SK-N-SH (cell line): ENCODE measurements at regions not wholly inside any gene's neighbourhood (a gene's known extent, or its start where the extent isn't known, plus 50 kb on each side); places are given as distances from the start of the nearest gene placed in this dataset.

Source experiments
- CTCF ChIA-PET: fragments of 300-600, 350-600 bp; formaldehyde crosslinking; extraction: SDS; loops from one replicate; lab custom pipeline; 2021; lab: Yijun Ruan, JAX
- POLR2A ChIA-PET: fragments of 350-600 bp; sonication (Branson Sonifier 250); formaldehyde crosslinking; extraction: SDS; loops from one replicate; lab custom pipeline; 2020; ENCODE audit warnings: antibody characterized with exemption, inconsistent platforms; lab: Yijun Ruan, JAX
- DNase-seq: peaks from one replicate; pipeline ENCODE4 v3.0.0; 2012
- H2AFZ ChIP-seq: fragments of 200-600 bp; sonication (generic); 2 replicates; pipeline ENCODE4 v1.8.1; 2016; ENCODE audit warnings: antibody characterized with exemption, mild to moderate bottlenecking, low read depth
- H3F3A ChIP-seq: fragments of 200-600 bp; sonication (generic); replicated peaks from 2 replicates; pipeline ENCODE3; 2016; ENCODE audit warnings: antibody characterized with exemption, mild to moderate bottlenecking; ENCODE audit not compliant: insufficient read depth
- H3K27ac ChIP-seq, 2 experiments: fragments of 200-500 bp in 1 of 2; fragments of 200-600 bp in 1 of 2; sonication (Bioruptor generic) in 1 of 2; sonication (generic), shearing (Covaris generic) in 1 of 2; 2 replicates each; pipeline versions ENCODE4 v1.5.1 to v1.6.1; 2014 to 2016; ENCODE audit warnings: low read depth in 2 of 2, inconsistent platforms in 1 of 2, low read length in 1 of 2, mild to moderate bottlenecking in 1 of 2, mixed read lengths in 1 of 2
- H3K27me3 ChIP-seq: fragments of 200-600 bp; sonication (generic), shearing (Covaris generic); 2 replicates; pipeline ENCODE4 v1.6.1; 2016; ENCODE audit warnings: mixed run types; ENCODE audit not compliant: insufficient read depth
- H3K36me3 ChIP-seq, 2 experiments: fragments of 200-500 bp in 1 of 2; fragments of 200-600 bp in 1 of 2; sonication (Bioruptor generic) in 1 of 2; sonication (generic) in 1 of 2; replicated peaks in 1 of 2; 2 replicates each; pipeline versions ENCODE3 to v1.5.1; 2014 to 2016; ENCODE audit warnings: low read length in 1 of 2, mild to moderate bottlenecking in 1 of 2; ENCODE audit not compliant: insufficient read depth in 2 of 2, control insufficient read depth in 1 of 2
- H3K4me1 ChIP-seq, 2 experiments: fragments of 200-500 bp in 1 of 2; fragments of 200-600 bp in 1 of 2; sonication (Bioruptor generic) in 1 of 2; sonication (generic), shearing (Covaris generic) in 1 of 2; 2 replicates each; pipeline versions ENCODE4 v1.5.1 to v1.6.1; 2014 to 2016; ENCODE audit warnings: low read depth in 1 of 2, low read length in 1 of 2, mixed run types in 1 of 2; ENCODE audit not compliant: insufficient read depth in 2 of 2, control insufficient read depth in 1 of 2
- H3K4me2 ChIP-seq: fragments of 200-600 bp; sonication (generic), shearing (Covaris generic); 2 replicates; pipeline ENCODE4 v1.6.1; 2017; ENCODE audit warnings: mixed run types
- H3K4me3 ChIP-seq, 2 experiments: fragments of 200-500 bp in 1 of 2; fragments of 200-600 bp in 1 of 2; sonication (Bioruptor generic) in 1 of 2; sonication (generic), shearing (Covaris generic) in 1 of 2; 2 replicates each; pipeline versions ENCODE4 v1.5.1 to v1.8.1; 2014 to 2016; ENCODE audit warnings: low read depth in 2 of 2, inconsistent platforms in 1 of 2, low read length in 1 of 2, mild to moderate bottlenecking in 1 of 2, mixed read lengths in 1 of 2, moderate library complexity in 1 of 2
- H3K79me2 ChIP-seq: fragments of 200-600 bp; sonication (generic); 2 replicates; pipeline ENCODE4 v1.8.1; 2017; ENCODE audit warnings: mild to moderate bottlenecking; ENCODE audit not compliant: insufficient read depth
- H3K9ac ChIP-seq: fragments of 200-600 bp; sonication (generic); 2 replicates; pipeline ENCODE4 v1.6.1; 2017; ENCODE audit warnings: mixed run types
- H3K9me2 ChIP-seq: fragments of 200-600 bp; sonication (generic); 2 replicates; pipeline ENCODE4 v1.6.1; 2017; ENCODE audit warnings: mixed run types
- H3K9me3 ChIP-seq: fragments of 200-600 bp; sonication (generic); 2 replicates; pipeline ENCODE4 v1.6.1; 2017; ENCODE audit warnings: mixed run types, mild to moderate bottlenecking, moderate library complexity
- H4K20me1 ChIP-seq: fragments of 200-600 bp; sonication (generic); 2 replicates; pipeline ENCODE4 v1.6.1; 2017; ENCODE audit warnings: mild to moderate bottlenecking, mixed run types; ENCODE audit not compliant: insufficient read depth
- ELF1 ChIP-seq: IDR thresholded peaks from 2 replicates; pipeline ENCODE4 v1.4.0; 2012
- EP300 ChIP-seq, 2 experiments: IDR thresholded peaks; 2 replicates each; pipeline versions ENCODE4 v1.4.0 to v1.6.1; 2012; ENCODE audit warnings: borderline replicate concordance in 1 of 2, low read depth in 1 of 2, low read length in 1 of 2
- EZH2phosphoT487 ChIP-seq: fragments of 200-600 bp; sonication (generic); IDR thresholded peaks from 2 replicates; pipeline ENCODE4 v1.6.1; 2017; ENCODE audit warnings: low read depth, mixed run types, mild to moderate bottlenecking, antibody characterized with exemption, moderate library complexity, borderline replicate concordance
- FOXM1 ChIP-seq: IDR thresholded peaks from 2 replicates; pipeline ENCODE4 v1.4.0; 2012; ENCODE audit warnings: low read depth, mild to moderate bottlenecking
- JUND ChIP-seq: IDR thresholded peaks from 2 replicates; pipeline ENCODE4 v1.4.0; 2012
- MEF2A ChIP-seq: IDR thresholded peaks from 2 replicates; pipeline ENCODE4 v1.4.0; 2012; ENCODE audit warnings: low read depth, borderline replicate concordance
- MXI1 ChIP-seq: IDR thresholded peaks from 2 replicates; pipeline ENCODE4 v1.6.1; 2012; ENCODE audit warnings: mild to moderate bottlenecking, low read depth, low read length, improper control_type of control experiment
- NFIC ChIP-seq: IDR thresholded peaks from 2 replicates; pipeline ENCODE4 v1.4.0; 2012; ENCODE audit warnings: borderline replicate concordance
- POLR2AphosphoS5 ChIP-seq: IDR thresholded peaks from 2 replicates; pipeline ENCODE4 v1.6.1; 2012; ENCODE audit warnings: low read depth, low read length
- RAD21 ChIP-seq: IDR thresholded peaks from 2 replicates; pipeline ENCODE4 v1.6.1; 2012; ENCODE audit warnings: mild to moderate bottlenecking, low read length
- RCOR1 ChIP-seq: fragments of 150-350 bp; IDR thresholded peaks from 2 replicates; pipeline ENCODE4 v1.6.1; 2017; ENCODE audit warnings: antibody characterized with exemption, low read length
- TEAD4 ChIP-seq: IDR thresholded peaks from 2 replicates; pipeline ENCODE4 v1.4.0; 2012; ENCODE audit warnings: mild to moderate bottlenecking, borderline replicate concordance; ENCODE audit not compliant: insufficient read depth
- WGBS: methylation state at CpG from one replicate; pipeline ENCODE4 v1.1.6; 2017; ENCODE audit warnings: low lambda C conversion rate; 5-methylcytosine and 5-hydroxymethylcytosine counted together
- TF ChIP-seq, protein P1 (sequence below): fragments of 150-350 bp; IDR thresholded peaks from 2 replicates; pipeline ENCODE4 v1.6.1; 2017; ENCODE audit warnings: antibody characterized with exemption, low read length, low read depth, borderline replicate concordance
- TF ChIP-seq, protein P2 (sequence below): IDR thresholded peaks from 2 replicates; pipeline ENCODE4 v1.4.0; 2012; ENCODE audit warnings: low read depth, borderline replicate concordance

DNA sequence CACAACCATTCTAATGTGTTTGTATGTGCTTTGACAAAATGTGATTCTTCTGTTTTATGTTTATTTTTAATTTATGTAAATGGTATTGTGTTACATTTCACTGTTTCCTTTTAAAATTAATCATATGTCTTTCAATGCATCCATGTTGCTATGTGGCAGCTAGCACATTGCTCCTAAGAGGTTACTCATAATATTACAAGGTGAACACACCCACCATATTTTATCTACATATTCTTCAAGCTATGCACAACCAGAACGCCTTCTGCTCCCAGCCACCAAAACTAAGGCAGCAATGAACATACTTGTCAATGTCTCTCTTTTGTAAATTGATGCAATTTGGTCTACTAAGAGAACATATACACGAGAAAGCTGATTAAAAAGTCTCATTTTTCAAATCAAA, 160.6 kb upstream of the OSR1 start:
- 10% methylated on average over 2 of the region's 2 CpGs for WGBS
- no peak overlapping the region for H2AFZ ChIP-seq
- no peak for DNase-seq
- no peaks in the 10 kb centered on the region for H3K9me2 ChIP-seq
- no peak overlapping the region for H3K4me2 ChIP-seq
- no peaks in the 10 kb centered on the region for H3K79me2 ChIP-seq
- no peak overlapping the region for H3K9ac ChIP-seq
- H3K27me3 ChIP-seq: peaks cover 8% of the 10 kb centered on the region; the same call in 1 of the 2 replicates
- TF ChIP-seq POLR2AphosphoS5 (no peak), NFIC (no peak), ELF1 (no peak), RCOR1 (no peak), MXI1 (no peak)
- TF ChIP-seq, protein P1, sequence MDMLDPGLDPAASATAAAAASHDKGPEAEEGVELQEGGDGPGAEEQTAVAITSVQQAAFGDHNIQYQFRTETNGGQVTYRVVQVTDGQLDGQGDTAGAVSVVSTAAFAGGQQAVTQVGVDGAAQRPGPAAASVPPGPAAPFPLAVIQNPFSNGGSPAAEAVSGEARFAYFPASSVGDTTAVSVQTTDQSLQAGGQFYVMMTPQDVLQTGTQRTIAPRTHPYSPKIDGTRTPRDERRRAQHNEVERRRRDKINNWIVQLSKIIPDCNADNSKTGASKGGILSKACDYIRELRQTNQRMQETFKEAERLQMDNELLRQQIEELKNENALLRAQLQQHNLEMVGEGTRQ: no peak
- no peaks in the 10 kb centered on the region for H3K36me3 ChIP-seq
- POLR2A ChIA-PET: no interaction called here
- H3F3A ChIP-seq: no peaks in the 10 kb centered on the region
- CTCF ChIA-PET: interaction anchor here (1.0 kb wide), 1 partner anchor 11 kb away, joined by 5 read pairs; no protein-coding TSS in a partner anchor
- H4K20me1 ChIP-seq: no peaks in the 10 kb centered on the region
- H3K9me3 ChIP-seq: no peaks in the 10 kb centered on the region
- H3K27ac ChIP-seq: no peak overlapping the region
- no peaks in the 10 kb centered on the region for H3K4me1 ChIP-seq
- H3K4me3 ChIP-seq: no peak overlapping the region

DNA sequence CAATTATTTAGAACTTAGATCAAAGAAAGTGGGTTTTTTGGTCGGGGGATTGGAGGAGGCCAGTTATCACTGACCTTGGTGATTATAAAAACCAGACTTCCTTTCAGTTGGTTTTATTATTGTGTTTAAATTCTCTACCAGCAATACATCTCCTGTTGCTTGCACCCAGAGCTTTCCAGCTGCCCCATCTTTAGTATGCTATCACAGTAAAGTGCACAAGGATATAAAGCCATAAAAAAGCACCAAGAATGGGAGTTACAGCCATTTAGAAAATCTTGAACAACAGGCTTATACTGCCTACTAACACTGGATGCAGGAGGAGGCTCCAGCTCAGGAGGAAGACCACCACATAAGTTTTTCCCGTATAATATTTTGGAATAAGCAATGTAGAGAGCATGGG, 148.7 kb upstream of the OSR1 start:
- Histone ChIP-seq H3K9me2 (no peaks in the 10 kb centered on the region), H3K4me2 (no peak overlapping the region), H3K36me3 (no peaks in the 10 kb centered on the region), H3K27me3 (peaks cover 13% of the 10 kb centered on the region; the same call in 1 of the 2 replicates), H3K27ac (no peak overlapping the region), H3K9me3 (no peaks in the 10 kb centered on the region), H3K9ac (no peak overlapping the region), H4K20me1 (no peaks in the 10 kb centered on the region), H3F3A (no peaks in the 10 kb centered on the region), H3K4me3 (no peak overlapping the region), H3K79me2 (no peaks in the 10 kb centered on the region), H2AFZ (no peak overlapping the region), H3K4me1 (no peaks in the 10 kb centered on the region)
- TF ChIP-seq TEAD4: no peak
- DNase-seq: no peak
- ChIA-PET POLR2A (no interaction called here), CTCF (interaction anchor here (1.8 kb wide), 1 partner anchor 357 kb away, joined by 4 read pairs; no protein-coding TSS in a partner anchor)
- 18% methylated on average over 2 of the region's 2 CpGs for WGBS

DNA sequence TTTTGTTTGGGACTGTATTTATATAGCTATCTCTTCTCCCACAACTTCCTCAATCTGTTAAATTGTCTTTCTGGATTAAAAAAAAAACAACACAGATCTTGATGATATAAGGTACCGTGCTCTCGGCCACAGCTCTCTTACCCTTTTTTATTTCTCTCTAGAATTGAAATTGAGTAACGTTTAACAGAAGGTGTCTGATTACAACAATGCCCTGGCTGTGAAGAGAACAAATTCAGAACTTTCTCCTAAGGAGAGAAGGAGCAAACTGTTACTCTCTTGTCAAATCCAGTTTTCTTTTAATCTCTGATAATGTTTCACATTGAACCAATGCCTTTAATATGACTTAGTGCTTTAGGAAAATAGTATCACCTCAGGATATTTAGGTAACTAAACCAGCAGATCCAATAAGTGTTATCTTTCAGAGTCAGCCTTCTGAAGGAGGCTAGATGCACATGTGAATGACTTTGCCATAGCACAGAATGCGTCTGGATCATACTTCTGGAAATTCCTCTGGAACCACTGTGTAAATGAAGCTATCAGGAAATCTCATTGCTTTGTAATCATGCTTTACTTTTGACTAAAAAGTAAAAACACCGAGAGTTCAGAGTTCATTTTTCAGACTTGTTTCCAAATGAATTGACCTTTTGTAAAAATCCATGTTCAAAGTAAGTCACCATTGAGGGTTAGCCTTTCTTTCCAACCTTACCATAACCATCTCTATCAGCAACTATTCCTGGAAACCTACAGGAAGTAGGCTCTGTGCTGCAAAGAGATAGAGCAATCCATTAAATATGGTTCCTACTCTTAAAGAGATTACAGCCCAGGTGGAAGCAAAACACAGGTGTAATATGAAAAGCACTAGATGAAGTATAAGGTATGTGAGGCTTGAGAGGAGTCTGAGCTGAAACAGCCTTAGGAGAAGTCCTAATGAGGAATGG, 147.0 kb upstream of the OSR1 start:
- no peak overlapping the region for H2AFZ ChIP-seq
- no peak overlapping the region for H3K4me2 ChIP-seq
- no peaks in the 10 kb centered on the region for H3K4me1 ChIP-seq
- no peaks in the 10 kb centered on the region for H3K36me3 ChIP-seq
- H3F3A ChIP-seq: no peaks in the 10 kb centered on the region
- no peak overlapping the region for H3K27ac ChIP-seq
- CTCF ChIA-PET: interaction anchor here (1.2 kb wide), 1 partner anchor 137 kb away, joined by 3 read pairs; no protein-coding TSS in a partner anchor
- no peaks in the 10 kb centered on the region for H4K20me1 ChIP-seq
- H3K79me2 ChIP-seq: no peaks in the 10 kb centered on the region
- peaks cover 13% of the 10 kb centered on the region; the same call in 1 of the 2 replicates for H3K27me3 ChIP-seq
- H3K9me3 ChIP-seq: no peaks in the 10 kb centered on the region
- POLR2A ChIA-PET: no interaction called here
- H3K4me3 ChIP-seq: no peak overlapping the region
- no peak overlapping the region for H3K9ac ChIP-seq
- no peak for DNase-seq
- H3K9me2 ChIP-seq: no peaks in the 10 kb centered on the region
- WGBS: 4% methylated on average over 5 of the region's 5 CpGs
- TF ChIP-seq EZH2phosphoT487 (no peak), MEF2A (no peak), RCOR1 (no peak), NFIC (no peak), JUND (no peak), RAD21 (no peak), EP300 (IDR thresholded peaks at IDR 0.05; ENCODE audit: borderline replicate concordance in 1 of 2, low read depth in 1 of 2, low read length in 1 of 2) (no peak), FOXM1 (no peak)
- TF ChIP-seq, protein P2, sequence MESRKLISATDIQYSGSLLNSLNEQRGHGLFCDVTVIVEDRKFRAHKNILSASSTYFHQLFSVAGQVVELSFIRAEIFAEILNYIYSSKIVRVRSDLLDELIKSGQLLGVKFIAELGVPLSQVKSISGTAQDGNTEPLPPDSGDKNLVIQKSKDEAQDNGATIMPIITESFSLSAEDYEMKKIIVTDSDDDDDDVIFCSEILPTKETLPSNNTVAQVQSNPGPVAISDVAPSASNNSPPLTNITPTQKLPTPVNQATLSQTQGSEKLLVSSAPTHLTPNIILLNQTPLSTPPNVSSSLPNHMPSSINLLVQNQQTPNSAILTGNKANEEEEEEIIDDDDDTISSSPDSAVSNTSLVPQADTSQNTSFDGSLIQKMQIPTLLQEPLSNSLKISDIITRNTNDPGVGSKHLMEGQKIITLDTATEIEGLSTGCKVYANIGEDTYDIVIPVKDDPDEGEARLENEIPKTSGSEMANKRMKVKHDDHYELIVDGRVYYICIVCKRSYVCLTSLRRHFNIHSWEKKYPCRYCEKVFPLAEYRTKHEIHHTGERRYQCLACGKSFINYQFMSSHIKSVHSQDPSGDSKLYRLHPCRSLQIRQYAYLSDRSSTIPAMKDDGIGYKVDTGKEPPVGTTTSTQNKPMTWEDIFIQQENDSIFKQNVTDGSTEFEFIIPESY: no peak
